A673 (cell line): ENCODE measurements at regions not wholly inside any gene's neighbourhood (a gene's known extent, or its start where the extent isn't known, plus 50 kb on each side); places are given as distances from the start of the nearest gene placed in this dataset.

Experiments used
- BruUV-seq: library from RNA; stranded (reverse); fragments of 400-500 nt; replicated peaks from 2 replicates; lab custom pipeline; 2021; lab: Mats Ljungman, UMichigan
- CTCF ChIA-PET: fragments of 300-600 bp; sonication (Branson Sonifier 250); formaldehyde crosslinking; loops from one replicate; lab custom pipeline; 2022; ENCODE audit warnings: antibody characterized with exemption; lab: Charles Lee
- POLR2A ChIA-PET: fragments of 300-600 bp; sonication (Branson Sonifier 250); formaldehyde crosslinking; loops from one replicate; lab custom pipeline; 2022; ENCODE audit warnings: antibody characterized with exemption; ENCODE audit not compliant: low non-redundant PET; lab: Charles Lee
- DNase-seq: peaks from one replicate; pipeline ENCODE4 v3.0.0-alpha.2; 2015; ENCODE audit warnings: low spot score
- H3K27ac ChIP-seq: fragments of 200-600 bp; sonication (generic); 2 replicates; pipeline ENCODE4 v1.5.1; 2016; ENCODE audit warnings: mixed run types, low read depth, mild to moderate bottlenecking, mixed read lengths, antibody characterized with exemption, low read length; ENCODE audit not compliant: poor library complexity, severe bottlenecking
- H3K27me3 ChIP-seq: fragments of 200-600 bp; sonication (generic); replicated peaks from 2 replicates; pipeline ENCODE4 v1.6.1; 2017; ENCODE audit warnings: mixed run types, low read depth, mild to moderate bottlenecking, mixed read lengths, antibody characterized with exemption, low read length; ENCODE audit not compliant: insufficient read depth, poor library complexity
- H3K36me3 ChIP-seq: fragments of 200-600 bp; sonication (generic); 2 replicates; pipeline ENCODE4 v1.6.1; 2016; ENCODE audit warnings: mixed run types, mild to moderate bottlenecking, mixed read lengths, antibody characterized with exemption, low read length; ENCODE audit not compliant: insufficient read depth, poor library complexity, severe bottlenecking
- H3K4me1 ChIP-seq: fragments of 200-600 bp; sonication (generic); 2 replicates; pipeline ENCODE4 v1.6.1; 2017; ENCODE audit warnings: mixed run types, mild to moderate bottlenecking, mixed read lengths, antibody characterized with exemption, low read length; ENCODE audit not compliant: insufficient read depth, poor library complexity, severe bottlenecking
- H3K4me3 ChIP-seq: fragments of 200-600 bp; sonication (generic); 2 replicates; pipeline ENCODE4 v1.5.1; 2016; ENCODE audit warnings: low read depth, mixed run types, mild to moderate bottlenecking, mixed read lengths, low read length; ENCODE audit not compliant: poor library complexity, severe bottlenecking
- H3K9me3 ChIP-seq: fragments of 200-600 bp; sonication (generic); 2 replicates; pipeline ENCODE4 v1.6.1; 2016; ENCODE audit warnings: mixed run types, low read depth, mild to moderate bottlenecking, mixed read lengths, antibody characterized with exemption, low read length; ENCODE audit not compliant: poor library complexity, severe bottlenecking
- EZH2 ChIP-seq: fragments of 200-600 bp; sonication (generic); IDR thresholded peaks from 2 replicates; pipeline ENCODE4 v1.6.1; 2017; ENCODE audit warnings: borderline replicate concordance, low read depth, mild to moderate bottlenecking, mixed read lengths, antibody characterized with exemption, low read length; ENCODE audit not compliant: poor library complexity, severe bottlenecking
- intact Hi-C: fragments of 100-400 bp; cut with micrococcal nuclease; formaldehyde crosslinking; loops from one replicate; pipeline ENCODE4 v1.10.0; 2022; ENCODE audit not compliant: unreplicated experiment
- TF ChIP-seq, protein P1 (sequence below): fragments of 300-800, 200-600 bp; sonication (generic); conservative IDR thresholded peaks from 2 replicates; pipeline ENCODE4 v1.5.1; 2017; ENCODE audit warnings: low read depth, mild to moderate bottlenecking, antibody characterized with exemption, low read length, moderate library complexity, mixed read lengths

DNA sequence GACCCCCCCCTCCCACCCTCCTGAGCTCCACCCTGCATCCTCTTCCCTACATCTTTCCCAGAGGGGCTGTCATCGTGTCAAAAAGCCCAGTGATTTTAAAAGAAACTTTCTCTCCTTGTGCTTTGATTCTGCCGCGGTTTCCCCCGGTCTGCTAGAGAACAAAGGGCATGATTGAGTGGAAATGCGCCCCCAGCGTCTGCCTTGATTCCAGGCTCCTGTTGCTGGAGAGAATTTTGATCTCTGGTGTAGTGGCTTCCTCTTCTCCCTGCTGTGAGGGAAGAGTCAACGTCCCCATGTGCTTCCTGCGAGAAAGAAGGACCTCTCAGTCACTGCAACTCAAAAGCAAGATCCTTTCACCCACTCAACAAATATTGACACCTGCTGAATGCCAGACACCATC is 61.9 kb upstream of the RAPGEF1 start:
- no peak overlapping the region for H3K4me3 ChIP-seq
- POLR2A ChIA-PET: no interaction called here
- H3K27ac ChIP-seq: no peak overlapping the region
- no peak for DNase-seq
- CTCF ChIA-PET: no interaction called here
- no TSS peak for BruUV-seq
- no peaks in the 10 kb centered on the region for H3K9me3 ChIP-seq
- H3K27me3 ChIP-seq: peaks cover 20% of the 10 kb centered on the region
- intact Hi-C loops: no loop called here
- TF ChIP-seq EZH2: no peak
- TF ChIP-seq, protein P1, sequence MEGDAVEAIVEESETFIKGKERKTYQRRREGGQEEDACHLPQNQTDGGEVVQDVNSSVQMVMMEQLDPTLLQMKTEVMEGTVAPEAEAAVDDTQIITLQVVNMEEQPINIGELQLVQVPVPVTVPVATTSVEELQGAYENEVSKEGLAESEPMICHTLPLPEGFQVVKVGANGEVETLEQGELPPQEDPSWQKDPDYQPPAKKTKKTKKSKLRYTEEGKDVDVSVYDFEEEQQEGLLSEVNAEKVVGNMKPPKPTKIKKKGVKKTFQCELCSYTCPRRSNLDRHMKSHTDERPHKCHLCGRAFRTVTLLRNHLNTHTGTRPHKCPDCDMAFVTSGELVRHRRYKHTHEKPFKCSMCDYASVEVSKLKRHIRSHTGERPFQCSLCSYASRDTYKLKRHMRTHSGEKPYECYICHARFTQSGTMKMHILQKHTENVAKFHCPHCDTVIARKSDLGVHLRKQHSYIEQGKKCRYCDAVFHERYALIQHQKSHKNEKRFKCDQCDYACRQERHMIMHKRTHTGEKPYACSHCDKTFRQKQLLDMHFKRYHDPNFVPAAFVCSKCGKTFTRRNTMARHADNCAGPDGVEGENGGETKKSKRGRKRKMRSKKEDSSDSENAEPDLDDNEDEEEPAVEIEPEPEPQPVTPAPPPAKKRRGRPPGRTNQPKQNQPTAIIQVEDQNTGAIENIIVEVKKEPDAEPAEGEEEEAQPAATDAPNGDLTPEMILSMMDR: no peak
- no peaks in the 10 kb centered on the region for H3K4me1 ChIP-seq
- H3K36me3 ChIP-seq: no peaks in the 10 kb centered on the region

DNA sequence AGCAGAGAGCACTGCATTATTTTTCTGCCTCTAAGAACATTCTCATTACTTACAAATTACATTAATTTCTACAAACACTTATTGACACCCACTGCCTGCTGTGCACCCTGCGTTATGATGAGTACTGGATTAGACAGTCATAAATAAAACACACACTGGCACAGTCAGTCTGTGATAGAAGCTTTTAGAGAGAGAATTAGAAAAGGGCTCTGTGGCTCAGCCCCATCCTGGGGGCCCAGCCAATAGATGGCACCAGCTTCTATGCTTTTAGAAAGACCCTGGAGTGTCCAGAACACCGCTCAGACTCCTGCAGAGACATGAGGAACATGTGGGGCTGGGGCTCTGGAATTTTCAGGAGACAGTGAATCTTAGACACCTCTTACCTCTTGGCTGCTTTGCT is 61.0 kb upstream of the RAPGEF1 start:
- no TSS peak for BruUV-seq
- Histone ChIP-seq H3K9me3 (no peaks in the 10 kb centered on the region), H3K36me3 (no peaks in the 10 kb centered on the region), H3K27ac (no peak overlapping the region), H3K27me3 (peaks cover 27% of the 10 kb centered on the region), H3K4me1 (no peaks in the 10 kb centered on the region), H3K4me3 (no peak overlapping the region)
- CTCF ChIA-PET: no interaction called here
- DNase-seq: no peak
- TF ChIP-seq EZH2: no peak
- TF ChIP-seq, protein P1: no peak
- POLR2A ChIA-PET: no interaction called here
- intact Hi-C loops: no loop called here

DNA sequence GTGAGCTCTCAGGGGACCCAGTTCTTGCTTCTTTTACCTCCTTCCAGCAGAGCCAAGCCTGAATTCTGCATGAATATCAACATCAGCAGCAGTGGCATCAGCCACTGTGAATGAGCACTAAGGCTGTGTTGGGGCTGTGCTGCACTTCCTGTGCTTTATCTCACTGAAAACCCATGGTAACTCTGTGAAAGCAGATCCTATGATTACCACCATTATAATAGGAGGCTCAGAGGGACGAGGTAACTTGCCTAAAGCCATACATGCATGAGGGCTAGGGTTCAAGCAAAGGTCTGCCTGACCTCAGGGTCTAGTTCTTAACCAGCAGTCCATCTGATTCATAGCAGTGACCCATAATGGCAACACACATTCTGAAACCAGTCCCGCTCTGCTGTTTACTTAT is 60.5 kb upstream of the RAPGEF1 start:
- Histone ChIP-seq H3K4me3 (no peak overlapping the region), H3K27ac (no peak overlapping the region), H3K27me3 (peaks cover 30% of the 10 kb centered on the region), H3K36me3 (no peaks in the 10 kb centered on the region), H3K4me1 (no peaks in the 10 kb centered on the region), H3K9me3 (no peaks in the 10 kb centered on the region)
- POLR2A ChIA-PET: no interaction called here
- intact Hi-C loops: no loop called here
- TF ChIP-seq EZH2: no peak
- TF ChIP-seq, protein P1: no peak
- no TSS peak for BruUV-seq
- no peak for DNase-seq
- CTCF ChIA-PET: no interaction called here
